Activated T-helper 2 cell treated with anti-CD3 and anti-CD28 coated beads, Interferon-gamma antibody, Interleukin-2, Interleukin-4, amounts not matched to agents 10 μg/mL and 5 μg/mL and 100 μg/mL, durations not matched to agents 14 hours and 24 hours and 36 hours (primary cell): ENCODE measurements at regions not wholly inside any gene's neighbourhood (a gene's known extent, or its start where the extent isn't known, plus 50 kb on each side); places are given as distances from the start of the nearest gene placed in this dataset.

Experiments used
- DNase-seq: peaks from one replicate; pipeline ENCODE4 v3.0.0; 2021; ENCODE audit warnings: low spot score
- H3K27ac Mint-ChIP-seq: one replicate; pipeline ENCODE4 v1.8.0; 2021; ENCODE audit warnings: mixed read lengths
- H3K27me3 Mint-ChIP-seq: one replicate; pipeline ENCODE4 v1.8.0; 2021; ENCODE audit warnings: low read depth, mixed read lengths
- H3K36me3 Mint-ChIP-seq: one replicate; pipeline ENCODE4 v1.8.0; 2021; ENCODE audit warnings: low read depth, mixed read lengths
- H3K4me1 Mint-ChIP-seq: one replicate; pipeline ENCODE4 v1.8.0; 2021; ENCODE audit warnings: low read depth, mixed read lengths
- H3K4me3 Mint-ChIP-seq: one replicate; pipeline ENCODE4 v1.8.0; 2021; ENCODE audit warnings: low read depth, mild to moderate bottlenecking, moderate library complexity, mixed read lengths
- H3K9me3 Mint-ChIP-seq: one replicate; pipeline ENCODE4 v1.8.0; 2021; ENCODE audit warnings: mixed read lengths
- intact Hi-C: fragments of 100-400 bp; cut with micrococcal nuclease; formaldehyde crosslinking; loops from one replicate; pipeline ENCODE4 v1.15.1; 2023

DNA sequence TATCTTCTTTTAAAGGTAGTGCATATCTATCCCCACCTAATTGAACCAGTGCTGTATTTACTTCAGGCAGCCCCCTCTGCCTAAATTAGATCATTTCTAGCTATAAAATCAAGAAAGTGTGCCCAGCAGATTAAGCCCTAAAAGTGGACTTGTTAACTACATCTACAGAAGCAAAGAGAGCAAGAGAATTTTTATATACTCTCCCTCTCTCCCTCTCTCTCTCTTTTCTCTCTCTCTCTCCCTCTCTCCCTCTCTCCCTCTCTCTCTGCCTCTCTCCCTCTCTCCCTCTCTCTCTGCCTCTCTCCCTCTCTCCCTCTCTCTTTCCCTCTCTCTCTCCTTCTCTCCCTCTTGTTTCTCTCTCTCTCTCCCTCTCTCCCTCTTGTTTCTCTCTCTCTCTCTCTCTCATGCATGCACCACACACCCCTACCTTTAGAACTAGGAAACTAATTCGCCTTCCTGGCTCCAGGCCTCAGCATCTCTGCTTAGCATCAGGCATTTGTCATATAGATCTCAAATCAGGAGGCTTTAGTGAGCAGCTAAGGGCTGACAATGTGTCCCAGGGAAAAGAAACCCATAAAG, 71.4 kb downstream of the FOXA2 start:
- H3K9me3 Mint-ChIP-seq, result no peaks in the 10 kb centered on the region
- H3K4me3 Mint-ChIP-seq, result no peak overlapping the region
- no peaks in the 10 kb centered on the region for H3K4me1 Mint-ChIP-seq
- no peak overlapping the region for H3K27ac Mint-ChIP-seq
- intact Hi-C loops, result no loop called here
- H3K36me3 Mint-ChIP-seq, result no peaks in the 10 kb centered on the region
- no peaks in the 10 kb centered on the region for H3K27me3 Mint-ChIP-seq
- DNase-seq, result no peak

DNA sequence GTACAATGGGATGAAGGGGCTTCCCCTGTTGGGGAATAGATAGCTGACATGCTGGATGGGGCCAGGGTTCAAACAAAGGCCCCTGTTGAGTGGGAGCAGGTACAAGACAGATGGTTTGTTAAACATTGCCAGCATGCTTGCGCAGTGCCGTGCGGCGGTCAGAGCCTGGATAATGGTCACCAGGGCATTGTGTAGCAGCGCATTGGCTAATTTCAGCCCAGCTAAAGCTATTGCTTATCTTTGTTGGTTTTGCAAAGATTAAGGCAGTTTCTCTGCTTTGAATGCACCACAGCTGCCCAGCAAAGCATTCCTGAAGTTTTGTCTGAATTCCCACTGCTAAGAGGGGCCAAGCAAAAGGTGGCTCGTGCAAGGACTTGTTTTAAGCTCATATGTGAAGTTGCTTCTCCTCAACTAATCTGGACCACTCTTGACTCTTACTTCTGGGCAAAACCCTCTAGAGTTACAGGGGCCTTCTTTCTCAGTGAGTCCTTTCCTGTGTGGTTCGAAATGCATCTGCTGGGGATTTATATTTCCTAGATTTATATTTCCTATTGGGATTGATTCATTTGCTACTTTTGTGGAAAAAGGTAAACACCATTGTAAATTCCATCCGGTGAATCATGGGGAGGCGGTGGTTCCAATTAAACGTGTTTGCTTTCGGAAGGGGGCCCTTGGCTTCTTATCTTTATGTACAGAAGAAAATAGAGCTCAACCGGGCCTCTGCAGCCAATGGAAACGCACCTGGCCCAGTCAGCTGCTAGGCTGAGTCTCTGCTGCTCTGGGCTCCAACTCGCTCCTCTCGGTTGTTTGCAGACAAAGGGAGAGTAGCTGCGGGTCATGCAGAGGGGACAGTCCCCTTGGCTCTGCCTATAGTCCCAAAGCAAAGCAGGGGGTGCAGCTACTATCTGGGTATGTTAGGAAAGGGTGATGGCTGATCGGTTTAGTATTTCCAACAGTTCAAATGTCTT, 72.1 kb downstream of the FOXA2 start:
- intact Hi-C loops, result no loop called here
- no peaks in the 10 kb centered on the region for H3K36me3 Mint-ChIP-seq
- no peak for DNase-seq
- no peak overlapping the region for H3K27ac Mint-ChIP-seq
- no peaks in the 10 kb centered on the region for H3K4me1 Mint-ChIP-seq
- no peak overlapping the region for H3K4me3 Mint-ChIP-seq
- no peaks in the 10 kb centered on the region for H3K27me3 Mint-ChIP-seq
- H3K9me3 Mint-ChIP-seq, result no peaks in the 10 kb centered on the region

DNA sequence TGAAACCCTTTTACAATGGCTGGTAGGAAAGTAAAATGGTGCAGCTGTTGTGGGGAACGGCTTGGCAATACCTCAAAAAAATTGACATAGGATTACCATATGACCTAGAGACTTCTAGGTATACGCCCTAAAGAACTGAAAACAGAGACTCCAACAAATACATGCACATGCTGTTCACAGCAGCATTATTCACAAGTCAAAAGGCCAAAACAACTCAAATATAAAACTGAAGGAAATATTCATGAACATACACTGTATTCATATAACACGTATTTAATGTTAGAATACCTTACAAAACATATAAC, 74.6 kb downstream of the FOXA2 start:
- no peak overlapping the region for H3K4me3 Mint-ChIP-seq
- intact Hi-C loops, result no loop called here
- H3K27me3 Mint-ChIP-seq, result no peaks in the 10 kb centered on the region
- no peak for DNase-seq
- H3K36me3 Mint-ChIP-seq, result no peaks in the 10 kb centered on the region
- no peaks in the 10 kb centered on the region for H3K4me1 Mint-ChIP-seq
- H3K9me3 Mint-ChIP-seq, result no peaks in the 10 kb centered on the region
- no peak overlapping the region for H3K27ac Mint-ChIP-seq

DNA sequence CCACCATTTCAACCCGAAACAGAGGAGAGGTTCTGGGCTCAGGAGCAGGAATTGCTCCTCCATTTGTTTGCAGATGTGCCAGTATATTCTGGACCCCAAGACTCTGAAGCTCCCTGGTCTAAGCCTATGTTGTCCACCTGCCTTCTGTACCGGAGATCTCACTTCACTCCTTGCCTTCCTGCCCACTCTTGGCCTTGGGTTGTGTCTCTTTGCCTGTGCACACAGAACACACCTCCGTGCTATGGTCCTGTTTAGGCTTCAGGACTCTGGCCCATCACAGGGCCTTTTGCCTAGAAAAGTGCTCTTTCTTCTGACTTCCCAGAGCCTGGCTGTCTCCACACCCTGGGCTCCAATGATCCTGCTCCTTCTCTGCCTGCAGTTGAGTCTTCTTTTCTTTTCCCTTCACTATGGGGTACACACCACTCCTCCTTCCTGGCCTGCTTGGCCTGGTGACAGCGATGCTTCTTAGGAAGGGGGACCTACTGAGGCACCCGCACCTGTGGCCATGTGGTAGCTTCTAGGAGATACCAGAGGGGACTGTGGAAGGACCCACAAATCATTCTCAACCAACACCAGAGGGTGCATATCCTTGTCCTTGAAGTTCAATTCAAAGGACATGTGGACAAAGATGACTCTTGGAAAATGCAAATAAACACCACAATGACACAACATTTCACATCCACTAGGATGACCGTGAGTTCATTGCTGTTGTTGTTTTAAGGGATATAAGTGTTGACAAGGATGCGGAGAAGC, 75.1 kb downstream of the FOXA2 start:
- H3K27me3 Mint-ChIP-seq, result no peaks in the 10 kb centered on the region
- DNase-seq, result no peak

DNA sequence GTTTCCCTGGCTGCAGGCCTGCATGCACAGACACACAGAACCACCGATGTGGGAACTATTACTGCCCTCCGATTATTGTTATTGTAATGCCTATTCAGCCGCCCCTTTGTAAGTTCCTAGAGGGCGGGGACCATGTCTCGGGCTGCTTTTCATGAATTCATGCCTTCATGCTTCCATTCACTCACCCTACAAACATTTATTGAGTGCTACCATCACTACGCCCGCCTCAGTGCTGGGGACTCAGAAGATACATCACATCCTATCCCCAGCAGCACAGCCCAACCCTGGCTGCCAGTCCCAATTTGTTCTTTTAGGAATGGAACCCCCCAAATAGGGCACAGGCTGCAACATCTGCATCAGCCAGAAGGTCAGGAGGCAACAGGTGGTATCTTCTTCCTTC, 75.9 kb downstream of the FOXA2 start:
- Mint-ChIP-seq H3K4me1 (no peaks in the 10 kb centered on the region), H3K36me3 (no peaks in the 10 kb centered on the region), H3K4me3 (no peak overlapping the region), H3K9me3 (no peaks in the 10 kb centered on the region), H3K27me3 (no peaks in the 10 kb centered on the region), H3K27ac (no peak overlapping the region)
- intact Hi-C loops, result no loop called here
- no peak for DNase-seq

More for the DNA sequence above, 75.1 kb downstream of the FOXA2 start:
- Mint-ChIP-seq H3K9me3 (no peaks in the 10 kb centered on the region), H3K27ac (no peak overlapping the region), H3K36me3 (no peaks in the 10 kb centered on the region), H3K4me3 (no peak overlapping the region), H3K4me1 (no peaks in the 10 kb centered on the region)
- intact Hi-C loops, result no loop called here

GRCh38 chr20:22507240-22507961, 77.0 kb downstream of the FOXA2 start:
- H3K4me1 Mint-ChIP-seq, result no peaks in the 10 kb centered on the region
- DNase-seq, result no peak
- intact Hi-C loops, result no loop called here
- H3K9me3 Mint-ChIP-seq, result peaks cover 4% of the 10 kb centered on the region
- H3K27ac Mint-ChIP-seq, result no peak overlapping the region
- H3K36me3 Mint-ChIP-seq, result no peaks in the 10 kb centered on the region
- H3K27me3 Mint-ChIP-seq, result no peaks in the 10 kb centered on the region
- no peak overlapping the region for H3K4me3 Mint-ChIP-seq

- no peak for DNase-seq
- no peaks in the 10 kb centered on the region for H3K27me3 Mint-ChIP-seq
- intact Hi-C loops, result no loop called here
- no peak overlapping the region for H3K4me3 Mint-ChIP-seq
- no peak overlapping the region for H3K27ac Mint-ChIP-seq
- no peaks in the 10 kb centered on the region for H3K4me1 Mint-ChIP-seq
- H3K9me3 Mint-ChIP-seq, result peaks cover 8% of the 10 kb centered on the region
- no peaks in the 10 kb centered on the region for H3K36me3 Mint-ChIP-seq
Measured at GRCh38 chr20:22506827-22507226, 77.5 kb downstream of the FOXA2 start.

DNA sequence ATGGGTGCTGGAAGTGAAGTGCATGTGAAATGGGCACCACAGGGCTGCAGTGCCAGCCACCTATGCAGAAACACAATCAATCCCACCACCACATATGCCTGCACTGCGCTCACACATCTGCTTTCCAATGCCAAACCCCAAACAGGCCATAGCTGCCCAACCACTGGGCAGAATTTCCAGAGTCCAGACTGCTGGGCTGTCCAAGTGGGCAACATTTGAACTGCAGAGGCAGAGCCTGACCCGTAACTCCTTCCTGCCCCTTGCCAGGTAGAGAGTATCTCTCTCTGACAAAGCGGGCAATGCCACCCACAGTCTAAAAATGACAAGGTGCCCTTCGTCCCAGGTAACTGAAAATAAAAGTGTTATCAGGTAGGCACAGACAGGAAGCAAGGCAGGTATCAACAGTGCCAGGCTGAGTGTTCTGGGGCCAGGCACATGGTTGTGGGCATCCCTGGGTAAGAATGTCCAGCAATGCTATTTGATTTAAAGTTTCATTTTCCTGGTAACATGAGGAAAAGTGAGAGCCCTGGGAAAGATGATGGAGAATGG, 79.5 kb downstream of the FOXA2 start:
- H3K4me3 Mint-ChIP-seq, result no peak overlapping the region
- H3K27ac Mint-ChIP-seq, result no peak overlapping the region
- H3K36me3 Mint-ChIP-seq, result no peaks in the 10 kb centered on the region
- H3K27me3 Mint-ChIP-seq, result no peaks in the 10 kb centered on the region
- no peak for DNase-seq
- H3K9me3 Mint-ChIP-seq, result peaks cover 8% of the 10 kb centered on the region
- intact Hi-C loops, result no loop called here
- H3K4me1 Mint-ChIP-seq, result no peaks in the 10 kb centered on the region

- H3K27me3 Mint-ChIP-seq, result no peaks in the 10 kb centered on the region
- H3K4me3 Mint-ChIP-seq, result no peak overlapping the region
- no peaks in the 10 kb centered on the region for H3K4me1 Mint-ChIP-seq
- H3K27ac Mint-ChIP-seq, result no peak overlapping the region
- H3K9me3 Mint-ChIP-seq, result peaks cover 8% of the 10 kb centered on the region
- no peak for DNase-seq
- intact Hi-C loops, result no loop called here
- no peaks in the 10 kb centered on the region for H3K36me3 Mint-ChIP-seq
Measured at GRCh38 chr20:22503577-22503976, 80.8 kb downstream of the FOXA2 start.

DNA sequence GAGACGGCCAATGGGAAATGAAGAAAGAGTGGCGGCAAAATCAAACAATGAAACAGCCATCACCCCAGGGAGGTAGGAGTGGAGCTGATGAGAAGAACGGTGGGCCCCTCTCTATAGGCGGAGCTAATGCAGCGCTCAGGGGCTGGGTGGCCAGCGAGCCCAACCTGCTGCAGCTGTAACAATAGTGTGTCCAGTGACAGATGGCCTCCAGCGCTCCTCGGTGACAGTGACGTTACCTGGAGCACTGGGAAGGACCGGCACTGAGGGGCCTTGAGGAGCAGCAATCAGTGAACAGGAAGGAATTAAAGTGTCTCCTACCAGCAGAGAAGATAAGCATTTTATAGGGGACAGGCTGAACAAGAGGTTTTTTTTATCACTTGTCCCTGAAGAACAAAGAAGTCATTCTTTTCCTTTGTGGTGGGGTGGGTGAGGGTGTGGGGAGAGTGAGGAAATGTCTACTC, 81.6 kb downstream of the FOXA2 start:
- Mint-ChIP-seq H3K4me1 (no peaks in the 10 kb centered on the region), H3K36me3 (no peaks in the 10 kb centered on the region), H3K27ac (no peak overlapping the region), H3K4me3 (no peak overlapping the region), H3K27me3 (no peaks in the 10 kb centered on the region), H3K9me3 (peaks cover 8% of the 10 kb centered on the region)
- no peak for DNase-seq
- intact Hi-C loops, result no loop called here

DNA sequence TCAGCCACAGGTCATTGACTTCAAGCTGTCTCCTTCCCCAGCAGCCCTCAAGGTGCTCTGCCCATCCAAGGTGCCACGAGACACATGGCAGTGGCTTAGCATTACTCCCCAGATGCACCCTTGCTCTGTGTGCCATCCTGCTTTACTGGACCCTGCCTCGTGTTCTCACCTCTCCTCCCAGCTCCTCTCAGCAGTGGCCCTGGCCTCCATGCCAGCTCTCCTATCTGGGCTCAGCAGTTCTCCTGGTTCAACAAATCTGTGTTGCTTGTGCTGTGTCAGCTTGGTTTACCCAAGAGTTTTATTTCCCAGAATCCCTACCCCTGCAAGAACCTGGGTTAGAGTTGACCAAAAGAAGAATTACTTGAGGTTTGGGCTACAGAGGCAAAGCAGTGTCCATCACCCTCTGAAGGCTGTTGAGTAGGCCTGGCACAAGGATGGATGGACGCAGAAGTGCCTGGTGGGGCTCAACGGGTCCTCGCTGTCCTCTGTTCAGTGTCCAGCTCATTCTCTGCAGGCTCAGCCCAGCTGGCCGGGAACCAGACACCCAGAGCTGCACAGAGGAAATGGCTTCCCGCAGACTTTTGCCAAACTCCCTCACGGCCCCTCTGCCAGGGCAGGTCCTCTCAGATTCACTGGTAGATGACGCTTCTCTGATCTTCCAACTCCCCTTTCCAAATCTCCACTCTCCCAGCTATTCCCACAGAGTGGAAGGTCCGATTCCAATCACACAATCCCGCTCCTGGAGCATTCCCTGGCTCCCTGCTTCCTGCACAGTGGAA, 82.6 kb downstream of the FOXA2 start:
- DNase-seq, result no peak
- Mint-ChIP-seq H3K36me3 (no peaks in the 10 kb centered on the region), H3K27ac (no peak overlapping the region), H3K4me1 (no peaks in the 10 kb centered on the region), H3K9me3 (peaks cover 8% of the 10 kb centered on the region), H3K27me3 (no peaks in the 10 kb centered on the region), H3K4me3 (no peak overlapping the region)
- intact Hi-C loops, result no loop called here

DNA sequence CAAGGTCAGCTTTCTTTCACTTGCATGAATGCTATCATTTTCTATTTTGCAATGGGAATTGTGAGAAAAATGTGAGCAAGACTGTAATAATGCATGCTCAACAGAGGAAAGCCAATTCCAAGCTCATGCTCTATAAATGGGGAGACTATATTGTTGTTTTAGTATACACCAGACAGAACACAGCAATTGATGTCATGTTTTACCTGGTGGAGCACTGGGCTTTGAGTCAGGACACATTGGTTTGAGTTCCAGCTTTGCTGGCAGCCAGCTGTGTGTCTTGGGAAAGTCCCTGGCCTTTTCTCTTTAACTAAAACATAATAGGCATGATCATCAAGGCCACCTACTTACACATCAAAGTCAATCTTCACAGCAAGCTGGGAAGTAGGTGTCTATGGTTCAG, 83.3 kb downstream of the FOXA2 start:
- no peaks in the 10 kb centered on the region for H3K27me3 Mint-ChIP-seq
- no peaks in the 10 kb centered on the region for H3K4me1 Mint-ChIP-seq
- no peak overlapping the region for H3K27ac Mint-ChIP-seq
- H3K9me3 Mint-ChIP-seq, result peaks cover 8% of the 10 kb centered on the region
- H3K36me3 Mint-ChIP-seq, result no peaks in the 10 kb centered on the region
- intact Hi-C loops, result no loop called here
- no peak overlapping the region for H3K4me3 Mint-ChIP-seq
- no peak for DNase-seq
